GM06990 (cell line): ENCODE measurements at regions not wholly inside any gene's neighbourhood (a gene's known extent, or its start where the extent isn't known, plus 50 kb on each side); places are given as distances from the start of the nearest gene placed in this dataset.

Experiments used
- DNase-seq: peaks from one replicate; pipeline ENCODE4 v3.0.0-alpha.2; 2011; ENCODE audit not compliant: insufficient read length; ENCODE audit errors: extremely low read depth
- H3K27me3 ChIP-seq: replicated peaks from 2 replicates; pipeline ENCODE4 v1.6.0; 2011; ENCODE audit warnings: low read length; ENCODE audit not compliant: control insufficient read depth, insufficient read depth
- H3K36me3 ChIP-seq: 2 replicates; pipeline ENCODE4 v1.5.1; 2011; ENCODE audit warnings: low read length; ENCODE audit not compliant: control insufficient read depth, insufficient read depth
- H3K4me3 ChIP-seq: replicated peaks from 2 replicates; pipeline ENCODE4 v1.5.1; 2011; ENCODE audit warnings: low read depth, mild to moderate bottlenecking, control low read depth, low read length
- TF ChIP-seq, protein P1 (sequence below): IDR thresholded peaks from 2 replicates; pipeline ENCODE4 v1.5.1; 2011; ENCODE audit warnings: low read length, control low read depth, mild to moderate bottlenecking, inconsistent platforms; ENCODE audit not compliant: insufficient read depth, poor library complexity, severe bottlenecking

GRCh38 chrX:9338986-9339385, 125.9 kb upstream of the TBL1X start:
- H3K36me3 ChIP-seq: no peaks in the 10 kb centered on the region
- DNase-seq: no peak
- no peaks in the 10 kb centered on the region for H3K27me3 ChIP-seq
- no peak overlapping the region for H3K4me3 ChIP-seq
- TF ChIP-seq, protein P1, sequence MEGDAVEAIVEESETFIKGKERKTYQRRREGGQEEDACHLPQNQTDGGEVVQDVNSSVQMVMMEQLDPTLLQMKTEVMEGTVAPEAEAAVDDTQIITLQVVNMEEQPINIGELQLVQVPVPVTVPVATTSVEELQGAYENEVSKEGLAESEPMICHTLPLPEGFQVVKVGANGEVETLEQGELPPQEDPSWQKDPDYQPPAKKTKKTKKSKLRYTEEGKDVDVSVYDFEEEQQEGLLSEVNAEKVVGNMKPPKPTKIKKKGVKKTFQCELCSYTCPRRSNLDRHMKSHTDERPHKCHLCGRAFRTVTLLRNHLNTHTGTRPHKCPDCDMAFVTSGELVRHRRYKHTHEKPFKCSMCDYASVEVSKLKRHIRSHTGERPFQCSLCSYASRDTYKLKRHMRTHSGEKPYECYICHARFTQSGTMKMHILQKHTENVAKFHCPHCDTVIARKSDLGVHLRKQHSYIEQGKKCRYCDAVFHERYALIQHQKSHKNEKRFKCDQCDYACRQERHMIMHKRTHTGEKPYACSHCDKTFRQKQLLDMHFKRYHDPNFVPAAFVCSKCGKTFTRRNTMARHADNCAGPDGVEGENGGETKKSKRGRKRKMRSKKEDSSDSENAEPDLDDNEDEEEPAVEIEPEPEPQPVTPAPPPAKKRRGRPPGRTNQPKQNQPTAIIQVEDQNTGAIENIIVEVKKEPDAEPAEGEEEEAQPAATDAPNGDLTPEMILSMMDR: no peak

- no peak overlapping the region for H3K4me3 ChIP-seq
- TF ChIP-seq, protein P1: no peak
- no peak for DNase-seq
- H3K27me3 ChIP-seq: no peaks in the 10 kb centered on the region
- no peaks in the 10 kb centered on the region for H3K36me3 ChIP-seq
Observed at GRCh38 chrX:9339603-9340491, 125.0 kb upstream of the TBL1X start.

DNA sequence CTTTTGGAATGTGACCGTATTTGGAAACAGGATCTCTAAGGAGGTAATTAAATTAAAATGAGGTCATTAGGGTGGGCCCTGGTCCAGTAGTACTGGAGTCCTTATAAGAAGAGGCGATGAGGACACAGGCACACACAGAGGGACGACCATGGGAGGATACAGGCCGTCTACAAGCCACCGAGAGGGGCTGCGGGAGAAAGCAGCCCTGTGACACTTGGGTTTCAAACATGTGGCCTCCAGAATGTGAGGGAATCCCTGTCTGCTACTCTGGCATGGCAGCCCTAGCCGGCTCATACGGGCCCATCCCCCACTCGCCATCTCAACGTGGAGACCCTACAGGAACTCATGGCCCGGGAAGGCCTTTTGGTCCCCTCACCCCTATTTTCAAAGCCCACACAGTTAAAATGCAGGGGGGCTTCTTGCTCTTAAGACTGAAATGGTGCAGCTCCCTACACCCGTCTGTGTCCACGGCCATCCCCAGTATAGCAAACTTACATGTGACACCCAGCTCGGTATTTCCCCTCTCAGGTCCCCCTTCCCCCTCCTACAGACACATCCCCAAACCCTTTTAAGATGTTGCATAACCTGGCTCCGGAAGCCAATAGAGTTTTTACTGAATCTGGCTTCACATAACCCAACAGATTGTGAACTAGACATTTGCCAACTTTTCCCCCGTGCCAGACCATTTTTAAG, 124.1 kb upstream of the TBL1X start:
- DNase-seq: no peak
- H3K4me3 ChIP-seq: peak overlapping the region; percentile 22
- no peaks in the 10 kb centered on the region for H3K27me3 ChIP-seq
- no peaks in the 10 kb centered on the region for H3K36me3 ChIP-seq
- TF ChIP-seq, protein P1: no peak

- Histone ChIP-seq H3K27me3 (no peaks in the 10 kb centered on the region), H3K36me3 (no peaks in the 10 kb centered on the region), H3K4me3 (peak overlapping the region; percentile 22)
- TF ChIP-seq, protein P1: no peak
- peak; percentile 66 for DNase-seq
Observed at GRCh38 chrX:9341291-9342201, 123.3 kb upstream of the TBL1X start.

- TF ChIP-seq, protein P1: no peak
- Histone ChIP-seq H3K27me3 (no peaks in the 10 kb centered on the region), H3K4me3 (no peak overlapping the region), H3K36me3 (no peaks in the 10 kb centered on the region)
- peak; percentile 38 for DNase-seq
Observed at GRCh38 chrX:9342561-9343051, 122.3 kb upstream of the TBL1X start.
